ENCODE measurements at regions not wholly inside any gene's neighbourhood (a gene's known extent, or its start where the extent isn't known, plus 50 kb on each side); places are given as distances from the start of the nearest gene placed in this dataset.
"Not testable (repeated sequence)": the region's sequence is repeated elsewhere in the genome, so short reads cannot be mapped to it uniquely, and the experiment has no call there.

- FAIRE-seq: no peak
Observed at GRCh38 chr2:123609077-123609476, 416.0 kb upstream of the CNTNAP5 start.

- FAIRE-seq: no peak
Observed at GRCh38 chr2:123614596-123614995, 410.5 kb upstream of the CNTNAP5 start.

- not testable (repeated sequence) for FAIRE-seq
Observed at GRCh38 chr2:123618642-123619041, 406.4 kb upstream of the CNTNAP5 start.

- no peak for FAIRE-seq
Observed at GRCh38 chr2:123624816-123625215, 400.3 kb upstream of the CNTNAP5 start.

GRCh38 chr2:123636232-123636631 lies 388.9 kb upstream of the CNTNAP5 start:
- no peak for FAIRE-seq

GRCh38 chr2:123640685-123641335 lies 384.3 kb upstream of the CNTNAP5 start:
- no peak for FAIRE-seq

- no peak for FAIRE-seq
Observed at GRCh38 chr2:123644053-123644452, 381.0 kb upstream of the CNTNAP5 start.

- FAIRE-seq: no peak
Observed at GRCh38 chr2:123648016-123648415, 377.1 kb upstream of the CNTNAP5 start.

- FAIRE-seq: no peak
Observed at GRCh38 chr2:123648956-123649355, 376.1 kb upstream of the CNTNAP5 start.

GRCh38 chr2:123651151-123651550 lies 373.9 kb upstream of the CNTNAP5 start:
- no peak for FAIRE-seq

GRCh38 chr2:123652320-123652719 lies 372.8 kb upstream of the CNTNAP5 start:
- FAIRE-seq: no peak

- FAIRE-seq: no peak
Observed at GRCh38 chr2:123656590-123656989, 368.5 kb upstream of the CNTNAP5 start.

- FAIRE-seq: no peak
Observed at GRCh38 chr2:123659120-123659519, 366.0 kb upstream of the CNTNAP5 start.

GRCh38 chr2:123670286-123670685 lies 354.8 kb upstream of the CNTNAP5 start:
- FAIRE-seq: no peak

GRCh38 chr2:123683797-123684196 lies 341.3 kb upstream of the CNTNAP5 start:
- FAIRE-seq: not testable (repeated sequence)

- FAIRE-seq: no peak
Observed at GRCh38 chr2:123687064-123687463, 338.0 kb upstream of the CNTNAP5 start.

GRCh38 chr2:123688231-123688940 lies 336.7 kb upstream of the CNTNAP5 start:
- FAIRE-seq: no peak

GRCh38 chr2:123692121-123692520 lies 333.0 kb upstream of the CNTNAP5 start:
- FAIRE-seq: no peak

- FAIRE-seq: no peak
Observed at GRCh38 chr2:123693836-123694235, 331.3 kb upstream of the CNTNAP5 start.

GRCh38 chr2:123695426-123695825 lies 329.7 kb upstream of the CNTNAP5 start:
- FAIRE-seq: no peak

GRCh38 chr2:123696021-123696420 lies 329.1 kb upstream of the CNTNAP5 start:
- FAIRE-seq: no peak

GRCh38 chr2:123696799-123697410 lies 328.2 kb upstream of the CNTNAP5 start:
- FAIRE-seq: no peak

GRCh38 chr2:123715467-123715982 lies 309.6 kb upstream of the CNTNAP5 start:
- FAIRE-seq: no peak

Measured in islet of Langerhans (tissue), 1 donor.